ENCODE measurements at regions not wholly inside any gene's neighbourhood (a gene's known extent, or its start where the extent isn't known, plus 50 kb on each side); places are given as distances from the start of the nearest gene placed in this dataset.

DNA sequence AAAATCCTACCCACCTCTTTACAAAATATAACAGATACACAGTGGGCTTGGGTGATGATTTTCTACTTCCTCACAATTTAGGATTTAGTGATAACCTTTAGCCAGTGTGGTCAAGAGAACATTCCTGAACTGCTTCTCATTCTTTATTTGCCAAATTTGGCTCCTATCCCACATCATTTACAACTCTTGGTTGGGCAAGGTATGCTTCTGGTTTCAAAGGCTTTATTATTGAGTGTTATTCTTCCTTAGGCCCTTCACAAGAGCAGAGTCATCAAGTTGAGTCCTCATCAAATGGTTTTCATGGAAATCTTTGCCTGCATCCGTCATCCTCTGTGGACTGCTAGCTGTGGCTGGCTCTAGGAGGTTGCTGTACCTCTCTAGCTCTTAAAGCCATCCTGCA lies 472.0 kb upstream of the ETAA1 start:
- Histone ChIP-seq H3K4me1 (ENCODE audit: control insufficient read depth, insufficient read depth, low read length) (peaks cover 6% of the 10 kb centered on the region; the same call in 1 of the 2 replicates), H2BK120ac (ENCODE audit: low read depth, low read length) (peak overlapping the region; percentile 40), H3K9me1 (ENCODE audit: insufficient read depth, low read length) (no peaks in the 10 kb centered on the region), H2AFZ (replicated peaks; ENCODE audit: low read length, poor library complexity) (no peak overlapping the region), H4K5ac (ENCODE audit: low read depth, low read length) (no peak overlapping the region), H4K8ac (ENCODE audit: low read depth in 2 of 2, low read length in 2 of 2) (no peak overlapping the region), H3K79me1 (ENCODE audit: low read depth in 1 of 2, low read length in 2 of 2) (no peaks in the 10 kb centered on the region), H4K91ac (ENCODE audit: insufficient read depth, low read depth, low read length) (no peak overlapping the region), H3K36me3 (ENCODE audit: control insufficient read depth, insufficient read depth, low read length) (no peaks in the 10 kb centered on the region), H2AK5ac (ENCODE audit: low read depth, low read length) (no peak overlapping the region), H3K9ac (ENCODE audit: low read depth, low read length) (no peak overlapping the region), H3K9me3 (ENCODE audit: control insufficient read depth, insufficient read depth, low read length) (no peaks in the 10 kb centered on the region), H3K27me3 (ENCODE audit: control insufficient read depth, insufficient read depth, low read length) (no peaks in the 10 kb centered on the region), H3K18ac (ENCODE audit: low read depth, low read length) (no peak overlapping the region), H4K20me1 (ENCODE audit: insufficient read depth, low read length) (no peaks in the 10 kb centered on the region), H3K4ac (ENCODE audit: low read depth, low read length) (no peak overlapping the region), H2BK15ac (ENCODE audit: low read depth, low read length) (0 out of 3 replicates have a peak overlapping the region, but pooled peaks have one; percentile 1), H3K14ac (replicated peaks; ENCODE audit: low read depth, low read length) (no peak overlapping the region), H2BK5ac (ENCODE audit: low read depth, low read length, poor library complexity, severe bottlenecking) (no peak overlapping the region), H3K4me3 (ENCODE audit: insufficient read depth, low read depth, low read length) (no peak overlapping the region), H3K56ac (ENCODE audit: extremely low read depth, insufficient read depth, low read length) (no peak overlapping the region), H3K27ac (ENCODE audit: insufficient read depth, low read length) (no peak overlapping the region), H3K4me2 (ENCODE audit: low read depth, low read length) (no peak overlapping the region), H3K23ac (ENCODE audit: low read depth, low read length) (no peak overlapping the region), H2AK9ac (replicated peaks; ENCODE audit: low read depth, low read length, poor library complexity) (no peak overlapping the region), H2BK20ac (ENCODE audit: low read depth, low read length) (no peak overlapping the region; the same call in 1 of the 2 replicates)
- intact Hi-C loops (cut with micrococcal nuclease) = no loop called here
- dilution Hi-C loops (cut with HindIII; ENCODE audit: low sequenced_read_pairs, unreplicated experiment) = no loop called here
- peak; percentile 39 for DNase-seq
- ChIA-PET POLR2A (ENCODE audit: unreplicated experiment) (no interaction called here), CTCF (no interaction called here)
- WGBS, 2 experiments (ENCODE audit: extremely low coverage in 2 of 2, insufficient read length in 1 of 2) = no CpG with 5 or more reads among the region's 1 CpG
- no peak; the same call in 1 of the 2 replicates for ATAC-seq (ENCODE audit: low read depth)
- no TSS peak for BruUV-seq (replicated peaks)
- no peak for TF ChIP-seq CTCF (conservative IDR thresholded peaks at IDR 0.05; ENCODE audit: low read depth, low read length)
- TF ChIP-seq CEBPB (IDR thresholded peaks at IDR 0.05; ENCODE audit: low read depth, low read length) = no peak
- TF ChIP-seq, protein P1, sequence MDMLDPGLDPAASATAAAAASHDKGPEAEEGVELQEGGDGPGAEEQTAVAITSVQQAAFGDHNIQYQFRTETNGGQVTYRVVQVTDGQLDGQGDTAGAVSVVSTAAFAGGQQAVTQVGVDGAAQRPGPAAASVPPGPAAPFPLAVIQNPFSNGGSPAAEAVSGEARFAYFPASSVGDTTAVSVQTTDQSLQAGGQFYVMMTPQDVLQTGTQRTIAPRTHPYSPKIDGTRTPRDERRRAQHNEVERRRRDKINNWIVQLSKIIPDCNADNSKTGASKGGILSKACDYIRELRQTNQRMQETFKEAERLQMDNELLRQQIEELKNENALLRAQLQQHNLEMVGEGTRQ (IDR thresholded peaks at IDR 0.05; ENCODE audit: low read depth, low read length) = no peak
- TF ChIP-seq NFE2L2 (IDR thresholded peaks at IDR 0.05; ENCODE audit: low read depth, low read length) = no peak
- no peak for TF ChIP-seq CHD1 (IDR thresholded peaks at IDR 0.05; ENCODE audit: low read depth, low read length)
- TF ChIP-seq RFX5 (IDR thresholded peaks at IDR 0.05; ENCODE audit: low read depth, low read length) = no peak
- no peak for TF ChIP-seq FOS (IDR thresholded peaks at IDR 0.05; ENCODE audit: low read depth, low read length)
- TF ChIP-seq MAFK (IDR thresholded peaks at IDR 0.05; ENCODE audit: low read depth, low read length) = no peak
- TF ChIP-seq SMC3 (IDR thresholded peaks at IDR 0.05; ENCODE audit: low read depth, low read length) = no peak
- no peak for TF ChIP-seq RAD21 (IDR thresholded peaks at IDR 0.05; ENCODE audit: low read length)
- no peak for TF ChIP-seq POLR2A (IDR thresholded peaks at IDR 0.05; ENCODE audit: low read depth, low read length)
- TF ChIP-seq MXI1 (IDR thresholded peaks at IDR 0.05; ENCODE audit: borderline replicate concordance, low read depth, low read length) = no peak
- no peak for TF ChIP-seq MAZ (IDR thresholded peaks at IDR 0.05; ENCODE audit: borderline replicate concordance, low read depth, low read length)
- no peak for TF ChIP-seq BHLHE40 (IDR thresholded peaks at IDR 0.05; ENCODE audit: low read depth, low read length)
- TF ChIP-seq ELK1 (IDR thresholded peaks at IDR 0.05; ENCODE audit: borderline replicate concordance, low read depth, low read length) = no peak
- TF ChIP-seq RCOR1 (IDR thresholded peaks at IDR 0.05; ENCODE audit: insufficient replicate concordance, low read length) = no peak
- in situ Hi-C loops (cut with MboI; ENCODE audit: low sequenced_read_pairs) = no loop called here

Measured in IMR-90 (cell line).